Astrocyte (in vitro differentiated cells and primary cell): ENCODE measurements at regions not wholly inside any gene's neighbourhood (a gene's known extent, or its start where the extent isn't known, plus 50 kb on each side); places are given as distances from the start of the nearest gene placed in this dataset.
"Not testable (repeated sequence)": the region's sequence is repeated elsewhere in the genome, so short reads cannot be mapped to it uniquely, and the experiment has no call there.

Source experiments
- DNase-seq: peaks from one replicate; pipeline ENCODE4 v3.0.0-alpha.2; 2010; ENCODE audit warnings: low read depth
- FAIRE-seq: peaks from 2 replicates; lab custom pipeline; 2011; peaks lifted over from hg19 to GRCh38; lab: Jason Lieb, UNC
- H2AFZ ChIP-seq: 2 replicates; pipeline ENCODE4 v1.6.0; 2012; ENCODE audit warnings: low read depth, low read length, inconsistent platforms
- H3K27ac ChIP-seq: 2 replicates; pipeline ENCODE4 v1.5.1; 2011; ENCODE audit warnings: low read depth, low read length, inconsistent platforms
- H3K27me3 ChIP-seq: 2 replicates; pipeline ENCODE4 v1.6.0; 2011; ENCODE audit warnings: low read length, inconsistent platforms; ENCODE audit not compliant: insufficient read depth
- H3K36me3 ChIP-seq: 2 replicates; pipeline ENCODE4 v1.5.1; 2011; ENCODE audit warnings: low read length, inconsistent platforms; ENCODE audit not compliant: insufficient read depth
- H3K4me1 ChIP-seq: 2 replicates; pipeline ENCODE4 v1.5.1; 2011; ENCODE audit warnings: low read length, inconsistent platforms; ENCODE audit not compliant: insufficient read depth
- H3K4me2 ChIP-seq: 2 replicates; pipeline ENCODE4 v1.6.0; 2012; ENCODE audit warnings: low read length, inconsistent platforms
- H3K4me3 ChIP-seq: 2 replicates; pipeline ENCODE4 v1.5.1; 2011; ENCODE audit warnings: low read depth, mild to moderate bottlenecking, low read length, inconsistent platforms; ENCODE audit not compliant: insufficient read depth
- H3K79me2 ChIP-seq: 2 replicates; pipeline ENCODE4 v1.6.0; 2012; ENCODE audit warnings: mild to moderate bottlenecking, low read length, inconsistent platforms; ENCODE audit not compliant: insufficient read depth
- H3K9ac ChIP-seq: 2 replicates; pipeline ENCODE4 v1.6.0; 2012; ENCODE audit warnings: mild to moderate bottlenecking, low read length, inconsistent platforms
- H3K9me3 ChIP-seq: 2 replicates; pipeline ENCODE4 v1.5.1; 2012; ENCODE audit warnings: low read depth, mild to moderate bottlenecking, low read length, inconsistent platforms; ENCODE audit not compliant: insufficient read depth
- H4K20me1 ChIP-seq: 2 replicates; pipeline ENCODE4 v1.6.0; 2012; ENCODE audit warnings: low read length, inconsistent platforms; ENCODE audit not compliant: insufficient read depth
- H3K27ac Mint-ChIP-seq: one replicate; pipeline ENCODE4 v1.8.0; 2021; ENCODE audit warnings: mild to moderate bottlenecking, mixed read lengths; ENCODE audit not compliant: unreplicated experiment
- H3K27me3 Mint-ChIP-seq: one replicate; pipeline ENCODE4 v1.8.0; 2021; ENCODE audit warnings: low read depth, mixed read lengths; ENCODE audit not compliant: unreplicated experiment
- H3K36me3 Mint-ChIP-seq: one replicate; pipeline ENCODE4 v1.8.0; 2021; ENCODE audit warnings: low read depth, mixed read lengths; ENCODE audit not compliant: unreplicated experiment
- H3K4me1 Mint-ChIP-seq: one replicate; pipeline ENCODE4 v1.8.0; 2021; ENCODE audit warnings: low read depth, mixed read lengths; ENCODE audit not compliant: unreplicated experiment
- H3K4me3 Mint-ChIP-seq: one replicate; pipeline ENCODE4 v1.8.0; 2021; ENCODE audit warnings: mild to moderate bottlenecking, moderate library complexity, mixed read lengths; ENCODE audit not compliant: unreplicated experiment
- H3K9me3 Mint-ChIP-seq: one replicate; pipeline ENCODE4 v1.8.0; 2021; ENCODE audit warnings: mild to moderate bottlenecking, mixed read lengths; ENCODE audit not compliant: unreplicated experiment
- CTCF ChIP-seq: IDR thresholded peaks from 2 replicates; pipeline ENCODE4 v1.5.1; 2011; ENCODE audit warnings: low read depth, mild to moderate bottlenecking, inconsistent platforms, low read length, moderate library complexity; ENCODE audit not compliant: insufficient read depth
- EZH2 ChIP-seq: IDR thresholded peaks from 2 replicates; pipeline ENCODE4 v1.6.1; 2012; ENCODE audit warnings: mild to moderate bottlenecking, low read length, inconsistent platforms; ENCODE audit not compliant: insufficient read depth

- Histone ChIP-seq H4K20me1 (peaks cover 71% of the 10 kb centered on the region), H3K9ac (no peak overlapping the region), H2AFZ (no peak overlapping the region), H3K79me2 (peaks cover 83% of the 10 kb centered on the region), H3K27me3 (no peaks in the 10 kb centered on the region), H3K9me3 (peaks cover 3% of the 10 kb centered on the region), H3K4me1 (no peaks in the 10 kb centered on the region), H3K4me2 (no peak overlapping the region), H3K27ac (no peak overlapping the region), H3K36me3 (no peaks in the 10 kb centered on the region), H3K4me3 (no peak overlapping the region)
- DNase-seq (no peak), FAIRE-seq (no peak)
- Mint-ChIP-seq H3K9me3 (no peaks in the 10 kb centered on the region), H3K27me3 (no peaks in the 10 kb centered on the region), H3K36me3 (no peaks in the 10 kb centered on the region), H3K4me1 (no peaks in the 10 kb centered on the region), H3K4me3 (no peak overlapping the region), H3K27ac (no peak overlapping the region)
- TF ChIP-seq CTCF = peak; percentile 62
- no peak for TF ChIP-seq EZH2
Measured at GRCh38 chr14:99995700-99996356, 69.4 kb upstream of the EVL start.

GRCh38 chr14:99996951-99997571 is 68.2 kb upstream of the EVL start:
- Mint-ChIP-seq H3K27ac (no peak overlapping the region), H3K27me3 (no peaks in the 10 kb centered on the region), H3K4me3 (no peak overlapping the region), H3K4me1 (no peaks in the 10 kb centered on the region), H3K9me3 (peaks cover 2% of the 10 kb centered on the region), H3K36me3 (peaks cover under 1% of the 10 kb centered on the region)
- TF ChIP-seq EZH2 = no peak
- TF ChIP-seq CTCF = no peak
- Histone ChIP-seq H3K4me1 (no peaks in the 10 kb centered on the region), H3K27me3 (no peaks in the 10 kb centered on the region), H3K4me2 (no peak overlapping the region), H2AFZ (no peak overlapping the region), H4K20me1 (peaks cover 67% of the 10 kb centered on the region), H3K4me3 (no peak overlapping the region), H3K9ac (no peak overlapping the region), H3K79me2 (peaks cover 73% of the 10 kb centered on the region), H3K27ac (no peak overlapping the region), H3K36me3 (no peaks in the 10 kb centered on the region), H3K9me3 (peaks cover 3% of the 10 kb centered on the region)
- no peak for DNase-seq
- no peak for FAIRE-seq

- Histone ChIP-seq H3K79me2 (peaks cover 60% of the 10 kb centered on the region), H4K20me1 (peaks cover 49% of the 10 kb centered on the region)
- not testable (repeated sequence) for H3K27me3 Mint-ChIP-seq, H3K4me1 ChIP-seq, H3K4me3 Mint-ChIP-seq, H3K27me3 ChIP-seq, H3K27ac Mint-ChIP-seq, H3K4me3 ChIP-seq, H2AFZ ChIP-seq, H3K36me3 Mint-ChIP-seq, H3K9ac ChIP-seq, H3K9me3 ChIP-seq, H3K9me3 Mint-ChIP-seq, H3K4me1 Mint-ChIP-seq, H3K4me2 ChIP-seq, FAIRE-seq, H3K36me3 ChIP-seq, DNase-seq, H3K27ac ChIP-seq
Measured at GRCh38 chr14:100000398-100000797, 64.8 kb upstream of the EVL start.
